LHCN-M2 (cell line): ENCODE measurements at regions not wholly inside any gene's neighbourhood (a gene's known extent, or its start where the extent isn't known, plus 50 kb on each side); places are given as distances from the start of the nearest gene placed in this dataset.
"Not testable (repeated sequence)": the region's sequence is repeated elsewhere in the genome, so short reads cannot be mapped to it uniquely, and the experiment has no call there.

Source experiments
- DNase-seq: peaks from one replicate; pipeline ENCODE4 v3.0.0-alpha.2; 2012; ENCODE audit warnings: low read depth

DNA sequence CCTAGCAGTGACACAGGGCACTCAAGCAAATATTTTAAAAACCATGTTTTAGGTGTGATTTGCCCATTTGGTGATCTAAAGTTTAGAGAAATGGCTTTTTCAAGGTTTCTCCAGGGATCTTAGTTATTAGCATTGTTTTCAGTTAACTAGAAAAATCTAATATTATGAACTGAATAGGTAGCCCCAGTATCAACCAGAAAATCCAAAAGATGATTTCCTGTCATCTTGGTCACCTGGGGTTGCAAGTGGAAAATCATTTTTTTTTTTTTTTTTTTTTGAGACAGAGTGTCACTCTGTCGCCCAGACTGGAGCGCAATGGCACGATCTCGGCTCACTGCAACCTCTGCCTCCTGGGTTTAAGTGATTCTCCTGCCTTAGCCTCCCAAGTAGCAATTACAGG lies 106.6 kb upstream of the FMN2 start:
- no peak for DNase-seq

- peak; percentile 49 for DNase-seq
These were observed 104.5 kb upstream of the FMN2 start for GRCh38 chr1:239987103-239987745.

- DNase-seq = no peak
These were observed 101.7 kb upstream of the FMN2 start for GRCh38 chr1:239989990-239990389.

GRCh38 chr1:239992566-239992965 lies 99.1 kb upstream of the FMN2 start:
- not testable (repeated sequence) for DNase-seq

GRCh38 chr1:239993366-239993765 lies 98.3 kb upstream of the FMN2 start:
- no peak for DNase-seq

DNA sequence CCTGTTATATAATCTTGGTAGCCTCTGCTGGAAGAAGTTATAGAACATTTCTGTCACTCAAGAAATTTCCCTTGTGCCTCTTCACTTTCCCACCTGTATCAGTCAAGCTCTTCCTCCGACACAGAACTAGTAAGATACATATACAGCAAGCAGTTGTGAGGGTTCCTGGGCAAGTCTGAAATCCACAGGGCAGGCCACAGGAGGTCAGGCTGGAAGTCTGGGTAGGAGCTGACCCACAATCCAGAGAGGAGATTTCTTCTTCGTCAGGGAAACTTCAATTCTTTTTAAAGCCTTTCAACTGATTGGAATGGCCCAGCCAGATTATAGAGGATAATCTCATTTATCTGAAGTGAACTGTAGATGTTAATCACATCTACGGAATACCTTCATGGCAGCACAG lies 96.4 kb upstream of the FMN2 start:
- no peak for DNase-seq

DNA sequence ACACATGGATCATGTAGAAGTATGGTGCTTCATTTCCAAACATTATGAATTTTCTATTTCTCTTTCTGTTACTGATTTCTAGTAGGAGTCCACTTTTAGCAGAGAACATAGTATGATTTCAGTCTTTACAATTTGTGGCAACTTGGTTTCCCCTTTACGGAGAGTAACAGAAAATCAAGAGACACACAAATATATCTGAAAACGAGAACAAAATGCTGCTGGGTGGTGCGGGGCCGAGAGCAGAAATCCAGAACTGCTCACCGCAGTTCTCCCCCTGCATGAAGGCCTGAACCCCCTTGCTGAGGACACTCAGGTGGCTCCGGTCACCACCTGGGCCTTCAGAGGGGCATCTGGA lies 94.5 kb upstream of the FMN2 start:
- no peak for DNase-seq

- DNase-seq = no peak
These were observed 94.0 kb upstream of the FMN2 start for GRCh38 chr1:239997515-239998311.

GRCh38 chr1:239998312-239998649 lies 93.4 kb upstream of the FMN2 start:
- DNase-seq = no peak

DNA sequence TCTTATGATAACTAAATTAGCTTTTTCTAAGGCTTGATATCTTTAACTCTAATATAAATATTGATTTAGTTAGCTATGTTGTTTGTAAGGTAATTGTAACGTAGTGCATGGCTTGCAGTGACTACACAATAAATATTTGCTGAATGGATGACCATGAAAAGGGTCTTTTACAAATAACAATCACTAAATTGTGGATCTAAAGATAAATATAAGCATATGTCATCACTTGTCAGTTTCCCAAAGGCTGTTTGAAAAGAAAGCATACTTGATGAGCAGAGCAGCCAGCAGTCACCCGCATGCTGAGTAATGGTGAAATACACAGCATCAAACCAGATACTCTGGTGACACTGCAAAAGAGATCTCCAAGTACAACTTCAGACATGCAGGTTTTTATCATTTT lies 92.5 kb upstream of the FMN2 start:
- DNase-seq = no peak

DNA sequence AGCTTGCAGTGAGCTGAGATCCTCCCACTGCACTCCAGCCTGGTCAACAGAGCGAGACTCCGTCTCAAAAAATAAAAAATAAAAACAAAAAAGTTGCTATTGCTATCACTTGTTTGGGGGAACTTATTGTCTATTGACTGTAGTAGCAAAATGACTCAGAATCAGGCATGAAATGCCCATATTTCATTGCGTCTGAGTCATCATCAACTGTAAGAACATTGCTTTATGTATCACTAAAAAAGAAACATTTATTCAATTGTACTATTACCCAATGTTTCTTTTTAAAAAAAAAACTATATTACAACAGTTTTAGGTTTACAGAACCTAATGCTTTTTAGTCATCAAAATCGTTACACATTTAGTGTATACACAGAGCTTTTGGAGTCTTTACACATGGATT lies 91.0 kb upstream of the FMN2 start:
- DNase-seq = peak; percentile 87

- no peak for DNase-seq
These were observed 90.4 kb upstream of the FMN2 start for GRCh38 chr1:240001177-240001740.

- peak; percentile 37 for DNase-seq
These were observed 87.5 kb upstream of the FMN2 start for GRCh38 chr1:240004086-240004749.

DNA sequence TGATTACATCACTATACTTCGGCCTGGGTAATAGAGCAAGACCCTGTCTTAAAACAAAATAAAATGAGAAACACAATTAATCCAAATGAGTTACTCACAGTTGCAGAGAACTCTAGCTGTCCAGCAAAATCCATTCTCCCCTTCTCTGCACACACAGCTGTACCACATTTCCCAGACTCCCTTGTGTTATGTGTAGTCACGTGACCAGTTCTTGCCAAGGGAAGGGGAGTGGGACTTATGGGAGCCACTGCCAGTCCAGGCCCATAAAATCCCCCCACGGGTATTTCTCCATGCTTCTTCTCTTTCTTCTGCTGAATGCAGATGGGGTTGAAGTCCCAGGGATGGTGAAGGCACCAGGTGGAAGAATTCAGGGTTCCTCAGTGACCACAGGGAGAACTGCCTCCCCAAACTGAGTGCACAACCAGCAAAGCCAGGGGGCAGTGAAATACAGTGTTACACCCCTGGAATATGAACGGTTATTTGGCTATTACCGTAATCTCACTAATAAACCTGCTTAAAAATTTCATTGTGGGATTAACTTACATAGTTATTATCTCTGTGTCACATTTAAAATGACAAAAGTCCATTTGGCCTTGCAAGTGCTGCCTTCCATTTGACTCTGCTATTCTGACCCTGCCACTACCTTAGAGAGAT lies 85.6 kb upstream of the FMN2 start:
- no peak for DNase-seq

GRCh38 chr1:240008298-240008697 lies 83.4 kb upstream of the FMN2 start:
- DNase-seq = no peak

DNA sequence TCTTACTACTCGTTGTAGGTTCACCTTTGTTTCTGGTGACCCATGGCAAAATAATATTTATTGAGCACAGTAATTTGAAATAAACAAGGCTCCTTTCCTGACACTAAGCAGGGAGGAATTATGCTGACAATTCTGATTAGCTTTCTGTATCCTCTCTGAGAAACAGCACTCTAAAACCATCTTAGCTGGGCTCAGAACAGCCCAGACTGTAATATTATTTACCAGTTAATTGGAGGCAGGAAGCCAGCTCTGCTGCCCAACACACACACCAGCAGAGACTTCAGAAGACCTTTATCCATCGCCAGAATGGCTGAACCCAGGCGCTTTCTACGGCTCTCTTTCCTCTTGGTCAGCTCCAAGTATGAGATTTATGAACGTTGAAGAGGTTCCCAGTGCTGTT lies 77.6 kb upstream of the FMN2 start:
- DNase-seq = no peak

- DNase-seq = no peak
These were observed 73.1 kb upstream of the FMN2 start for GRCh38 chr1:240018617-240019016.

DNA sequence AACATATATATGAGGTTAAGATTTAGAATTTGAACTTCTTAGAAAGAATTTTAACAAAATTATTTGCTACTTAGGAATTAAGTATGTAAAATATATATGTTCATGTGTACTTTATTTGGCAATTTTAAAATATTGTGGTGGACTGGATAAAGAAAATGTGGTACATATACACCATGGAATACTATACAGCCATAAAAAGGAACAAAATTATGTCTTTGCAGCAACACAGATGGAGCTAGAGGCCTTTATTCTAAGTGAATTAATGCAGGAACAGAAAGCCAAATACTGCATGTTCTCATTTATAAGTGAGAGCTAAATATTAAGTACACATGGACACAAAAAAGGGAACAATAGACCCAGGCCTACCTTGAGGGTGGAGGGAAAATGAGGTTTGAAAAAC lies 72.2 kb upstream of the FMN2 start:
- DNase-seq = no peak

DNA sequence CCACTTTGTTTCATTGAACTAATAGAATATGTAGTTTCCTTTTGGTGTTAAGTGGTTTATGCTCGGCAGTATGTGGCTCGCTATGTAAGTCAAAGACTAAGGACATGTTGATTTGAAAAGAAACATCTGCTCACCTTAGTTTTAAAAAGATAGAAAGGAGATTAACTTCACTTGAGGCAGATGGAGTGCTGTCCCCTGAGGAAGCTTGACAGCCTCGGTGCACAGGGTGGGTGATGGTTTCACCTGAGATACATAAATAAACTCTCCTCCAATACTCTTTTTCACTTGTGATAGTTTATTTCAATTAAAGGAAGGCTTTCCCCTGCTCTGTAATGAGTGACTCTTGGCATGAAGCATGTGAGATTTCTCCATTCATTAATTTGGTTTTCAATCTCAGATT lies 70.8 kb upstream of the FMN2 start:
- no peak for DNase-seq

DNA sequence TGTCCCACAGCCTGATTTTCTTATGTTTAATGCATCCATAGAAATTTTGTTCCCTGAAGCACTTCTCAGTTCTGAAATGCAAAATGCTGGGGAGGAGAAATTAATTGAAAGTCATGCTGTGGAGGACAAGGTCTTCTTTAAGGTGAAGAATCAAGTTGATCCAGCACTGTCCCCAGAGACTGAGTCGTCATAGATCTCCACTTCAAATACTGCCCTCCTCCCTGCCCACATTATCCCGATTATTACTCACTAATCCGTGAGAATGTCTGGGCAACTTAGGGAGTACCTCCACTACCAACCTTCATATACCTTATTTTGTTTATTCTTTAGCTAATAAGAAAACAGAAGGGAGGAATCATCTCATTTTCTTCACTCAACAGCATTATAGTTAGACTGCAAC lies 70.0 kb upstream of the FMN2 start:
- DNase-seq = no peak

GRCh38 chr1:240027059-240027462 lies 64.6 kb upstream of the FMN2 start:
- DNase-seq = peak; percentile 65

DNA sequence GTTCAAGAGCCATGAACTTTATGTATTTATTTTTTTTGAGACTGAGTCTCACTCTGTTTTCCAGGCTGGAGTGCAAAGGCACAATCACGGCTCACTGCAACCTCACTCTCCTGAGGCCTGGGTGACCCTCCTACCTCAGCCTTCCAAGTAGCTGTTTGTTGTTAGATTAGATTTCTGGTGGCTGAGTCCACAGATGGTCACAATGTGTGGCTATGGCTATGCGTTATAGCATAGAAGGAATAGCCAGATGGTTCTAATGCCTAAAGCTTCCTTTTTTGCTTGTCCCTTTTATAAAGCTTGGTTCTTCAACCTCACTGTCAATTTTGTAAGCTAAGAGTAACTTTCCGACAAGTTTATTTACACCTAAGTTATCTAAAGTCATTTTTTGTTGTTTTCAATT lies 62.3 kb upstream of the FMN2 start:
- no peak for DNase-seq
